Body of pancreas (tissue), 4 donors: ENCODE measurements at regions not wholly inside any gene's neighbourhood (a gene's known extent, or its start where the extent isn't known, plus 50 kb on each side); places are given as distances from the start of the nearest gene placed in this dataset.

ENCODE experiments used
- ATAC-seq: fragments of 150-250 bp; one replicate; pipeline ENCODE4 v1.9.1; 2016
- DNase-seq, 4 donors: peaks; one replicate each; pipeline ENCODE4 v3.0.0-alpha.2; 2019
- H3K27ac ChIP-seq, 4 donors: fragments of 200-600 bp; sonication (generic); 1 replicate in 3 of 4; 2 replicates in 1 of 4; pipeline versions ENCODE4 v1.5.1 to v1.6.1; 2016 to 2019; ENCODE audit warnings: mild to moderate bottlenecking in 1 of 4, mixed read lengths in 1 of 4, moderate library complexity in 1 of 4
- H3K27me3 ChIP-seq, 2 donors: fragments of 200-600 bp; sonication (generic); one replicate each; pipeline ENCODE4 v1.6.0; 2016; ENCODE audit warnings: mild to moderate bottlenecking in 1 of 2
- H3K36me3 ChIP-seq, 2 donors: fragments of 200-600 bp; sonication (generic); replicated peaks in 1 of 2; 2 replicates each; pipeline ENCODE4 v1.5.1; 2016; ENCODE audit warnings: low read depth in 2 of 2; ENCODE audit not compliant: insufficient read depth in 1 of 2
- H3K4me1 ChIP-seq: fragments of 200-600 bp; sonication (generic); one replicate; pipeline ENCODE4 v1.6.0; 2016
- H3K4me3 ChIP-seq, 2 donors: fragments of 200-600 bp; sonication (generic); 1 replicate in 1 of 2; 2 replicates in 1 of 2; pipeline ENCODE4 v1.5.1; 2016 to 2019
- H3K9me3 ChIP-seq, 3 donors: fragments of 200-600 bp; sonication (generic); 1 replicate in 2 of 3; 2 replicates in 1 of 3; pipeline ENCODE4 v1.5.1; 2016
- POLR2A ChIP-seq, 3 donors: fragments of 450-650 bp; IDR thresholded peaks; one replicate each; pipeline ENCODE4 v1.6.1; 2016; ENCODE audit warnings: antibody characterized with exemption in 3 of 3, mild to moderate bottlenecking in 2 of 3
- WGBS, 2 donors: methylation state at CpG; one replicate each; pipeline ENCODE4 v1.1.5; 2017; 5-methylcytosine and 5-hydroxymethylcytosine counted together
- intact Hi-C: fragments of 100-400 bp; cut with DNase I; formaldehyde crosslinking; loops from one replicate; pipeline ENCODE4 v1.15.1; 2023
- TF ChIP-seq, protein P1 (sequence below), 7 experiments: fragments of 450-650 bp in 4 of 7; fragments of 200-600 bp in 3 of 7; sonication (generic) in 3 of 7; IDR thresholded peaks; one replicate each; pipeline ENCODE4 v1.5.1; 2016 to 2019; ENCODE audit warnings: antibody characterized with exemption in 7 of 7

DNA sequence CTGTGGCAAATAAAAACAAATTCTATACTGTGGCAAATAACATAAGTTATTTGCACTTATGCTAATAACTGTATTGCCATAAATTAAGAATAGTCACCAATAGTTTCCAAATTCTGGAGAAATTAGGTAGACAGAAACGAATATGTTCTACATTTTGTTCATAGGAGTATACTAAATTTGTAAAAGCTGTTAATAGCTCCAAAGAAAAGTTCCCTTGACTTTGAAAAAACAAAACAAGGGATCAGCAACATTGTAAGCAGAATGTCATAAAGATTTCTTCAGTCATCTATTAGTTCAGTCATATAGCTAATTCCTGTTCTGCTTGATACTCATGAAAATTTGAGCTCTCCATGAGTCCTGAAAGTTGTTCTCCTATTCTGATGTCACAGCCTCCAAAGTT lies 1472.8 kb downstream of the C4orf33 start:
- Histone ChIP-seq H3K36me3 (no peaks in the 10 kb centered on the region), H3K27ac (peak overlapping the region in 1 of 4 donors; percentile 49), H3K27me3 (no peaks in the 10 kb centered on the region), H3K9me3 (no peaks in the 10 kb centered on the region), H3K4me1 (peaks cover 3% of the 10 kb centered on the region), H3K4me3 (no peak overlapping the region)
- intact Hi-C loops = no loop called here
- ATAC-seq = no peak
- TF ChIP-seq, protein P1, sequence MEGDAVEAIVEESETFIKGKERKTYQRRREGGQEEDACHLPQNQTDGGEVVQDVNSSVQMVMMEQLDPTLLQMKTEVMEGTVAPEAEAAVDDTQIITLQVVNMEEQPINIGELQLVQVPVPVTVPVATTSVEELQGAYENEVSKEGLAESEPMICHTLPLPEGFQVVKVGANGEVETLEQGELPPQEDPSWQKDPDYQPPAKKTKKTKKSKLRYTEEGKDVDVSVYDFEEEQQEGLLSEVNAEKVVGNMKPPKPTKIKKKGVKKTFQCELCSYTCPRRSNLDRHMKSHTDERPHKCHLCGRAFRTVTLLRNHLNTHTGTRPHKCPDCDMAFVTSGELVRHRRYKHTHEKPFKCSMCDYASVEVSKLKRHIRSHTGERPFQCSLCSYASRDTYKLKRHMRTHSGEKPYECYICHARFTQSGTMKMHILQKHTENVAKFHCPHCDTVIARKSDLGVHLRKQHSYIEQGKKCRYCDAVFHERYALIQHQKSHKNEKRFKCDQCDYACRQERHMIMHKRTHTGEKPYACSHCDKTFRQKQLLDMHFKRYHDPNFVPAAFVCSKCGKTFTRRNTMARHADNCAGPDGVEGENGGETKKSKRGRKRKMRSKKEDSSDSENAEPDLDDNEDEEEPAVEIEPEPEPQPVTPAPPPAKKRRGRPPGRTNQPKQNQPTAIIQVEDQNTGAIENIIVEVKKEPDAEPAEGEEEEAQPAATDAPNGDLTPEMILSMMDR (IDR thresholded peaks at IDR 0.05) = no peak
- no peak for TF ChIP-seq POLR2A (IDR thresholded peaks at IDR 0.05)
- 68 to 73% methylated on average over 1 of the region's 1 CpG for WGBS, 2 donors
- DNase-seq = no peak

DNA sequence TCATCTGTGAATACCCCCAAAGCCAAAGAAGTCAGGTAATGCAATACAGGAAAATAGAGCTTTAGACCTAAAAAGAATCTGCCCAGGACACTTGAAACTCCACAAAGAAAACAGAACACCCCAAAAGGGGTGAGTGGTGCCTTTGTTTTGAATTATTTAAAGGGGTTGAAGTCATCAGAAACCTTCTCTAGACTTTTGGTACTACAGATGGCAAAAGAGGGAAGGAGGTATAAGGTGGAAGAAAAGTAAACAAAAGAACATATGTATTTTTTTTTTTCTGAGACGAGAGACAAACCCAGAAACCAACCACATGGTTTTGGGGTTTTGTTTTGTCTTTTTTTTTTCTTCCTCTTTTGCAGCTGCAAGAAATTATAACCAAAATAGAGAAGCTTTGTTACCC lies 1477.8 kb downstream of the C4orf33 start:
- ATAC-seq (no peak), DNase-seq (no peak)
- Histone ChIP-seq H3K27me3 (no peaks in the 10 kb centered on the region), H3K36me3 (no peaks in the 10 kb centered on the region), H3K4me3 (no peak overlapping the region), H3K27ac (no peak overlapping the region), H3K9me3 (no peaks in the 10 kb centered on the region), H3K4me1 (no peaks in the 10 kb centered on the region)
- 76 to 87% methylated on average over 1 of the region's 1 CpG for WGBS, 2 donors
- TF ChIP-seq, protein P1 (IDR thresholded peaks at IDR 0.05) = no peak
- no peak for TF ChIP-seq POLR2A (IDR thresholded peaks at IDR 0.05)
- intact Hi-C loops = no loop called here

DNA sequence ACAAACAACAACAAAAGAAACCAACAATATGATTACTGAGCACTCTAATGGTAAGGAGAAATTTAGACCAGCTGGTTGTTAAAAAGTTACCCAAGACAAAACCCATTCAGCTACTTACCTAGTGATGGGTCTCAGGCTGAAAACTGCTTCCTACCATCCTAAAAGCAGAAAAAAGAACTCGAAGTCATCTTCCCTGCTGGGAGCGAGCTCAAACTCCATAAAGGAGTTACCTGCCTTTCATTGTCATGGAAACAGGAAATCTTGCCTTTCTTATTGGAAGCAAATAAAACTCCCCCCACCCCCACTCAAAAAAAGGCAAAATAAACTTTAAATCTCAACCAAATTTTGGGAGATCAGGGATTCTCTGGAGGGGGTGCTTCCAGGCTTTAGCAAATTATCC lies 1478.3 kb downstream of the C4orf33 start:
- 84 to 88% methylated on average over 2 of the region's 2 CpGs for WGBS, 2 donors
- DNase-seq (no peak), ATAC-seq (no peak)
- Histone ChIP-seq H3K27ac (no peak overlapping the region), H3K9me3 (no peaks in the 10 kb centered on the region), H3K4me1 (no peaks in the 10 kb centered on the region), H3K36me3 (no peaks in the 10 kb centered on the region), H3K4me3 (no peak overlapping the region), H3K27me3 (no peaks in the 10 kb centered on the region)
- TF ChIP-seq, protein P1 (IDR thresholded peaks at IDR 0.05) = no peak
- no peak for TF ChIP-seq POLR2A (IDR thresholded peaks at IDR 0.05)
- intact Hi-C loops = no loop called here

DNA sequence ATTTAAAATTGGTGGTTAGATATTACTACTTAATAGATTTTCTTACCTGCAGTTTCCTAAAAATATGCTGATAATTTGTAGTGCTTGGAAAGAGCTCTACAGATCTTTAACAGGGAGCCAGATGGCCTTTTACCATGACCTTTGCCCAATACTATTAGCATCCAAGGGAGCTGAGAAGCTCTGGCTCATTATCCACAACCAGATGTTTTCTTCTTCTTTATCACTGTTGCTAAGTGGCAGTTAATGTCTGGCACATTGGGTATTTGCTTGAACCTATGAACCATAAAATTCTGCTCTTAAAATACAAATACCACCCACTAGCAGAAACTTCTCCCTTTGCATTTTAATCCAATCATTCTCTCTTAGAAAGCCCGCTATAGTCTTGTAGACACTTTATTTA lies 1480.3 kb downstream of the C4orf33 start:
- intact Hi-C loops = no loop called here
- no peak for ATAC-seq

DNA sequence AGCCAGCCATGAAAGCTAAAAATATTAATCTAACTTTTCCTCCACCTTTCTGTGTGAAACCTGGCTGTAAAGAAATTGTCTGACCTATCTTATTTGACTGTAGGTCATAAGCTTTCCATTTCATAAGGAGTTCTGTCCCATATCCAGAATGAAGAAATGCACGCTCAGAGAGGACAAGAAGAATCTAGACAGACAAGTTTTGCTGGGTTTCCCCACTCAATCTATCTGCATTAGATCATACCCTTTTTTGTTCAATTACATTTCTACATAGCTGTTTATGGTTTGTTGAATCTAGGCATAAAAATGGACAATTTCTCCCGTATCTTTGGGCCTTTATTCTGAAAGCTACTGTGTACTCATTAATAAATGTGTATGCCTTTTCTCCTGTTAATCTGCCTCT lies 1495.1 kb downstream of the C4orf33 start:
- H3K9me3 ChIP-seq = no peaks in the 10 kb centered on the region
- DNase-seq (no peak), ATAC-seq (peak; percentile 60)
- H3K4me3 ChIP-seq = no peak overlapping the region
- no peaks in the 10 kb centered on the region for H3K4me1 ChIP-seq
- peak overlapping the region in 1 of 4 donors; percentile 32 for H3K27ac ChIP-seq
- no peak for TF ChIP-seq POLR2A (IDR thresholded peaks at IDR 0.05)
- TF ChIP-seq, protein P1 (IDR thresholded peaks at IDR 0.05) = no peak
- intact Hi-C loops = no loop called here
- no peaks in the 10 kb centered on the region for H3K36me3 ChIP-seq
- no peaks in the 10 kb centered on the region for H3K27me3 ChIP-seq
- WGBS, 2 donors = 55 to 56% methylated on average over 2 of the region's 2 CpGs

More for the DNA sequence above, 1480.3 kb downstream of the C4orf33 start:
- no peak overlapping the region for H3K4me3 ChIP-seq
- WGBS, 2 donors = 86 to 98% methylated on average over 1 of the region's 1 CpG
- H3K4me1 ChIP-seq = no peaks in the 10 kb centered on the region
- no peaks in the 10 kb centered on the region for H3K36me3 ChIP-seq
- no peak overlapping the region for H3K27ac ChIP-seq
- no peak for DNase-seq
- H3K27me3 ChIP-seq = no peaks in the 10 kb centered on the region
- TF ChIP-seq, protein P1 (IDR thresholded peaks at IDR 0.05) = no peak
- no peak for TF ChIP-seq POLR2A (IDR thresholded peaks at IDR 0.05)
- H3K9me3 ChIP-seq = no peaks in the 10 kb centered on the region
